ENCODE measurements at regions not wholly inside any gene's neighbourhood (a gene's known extent, or its start where the extent isn't known, plus 50 kb on each side); places are given as distances from the start of the nearest gene placed in this dataset.

DNA sequence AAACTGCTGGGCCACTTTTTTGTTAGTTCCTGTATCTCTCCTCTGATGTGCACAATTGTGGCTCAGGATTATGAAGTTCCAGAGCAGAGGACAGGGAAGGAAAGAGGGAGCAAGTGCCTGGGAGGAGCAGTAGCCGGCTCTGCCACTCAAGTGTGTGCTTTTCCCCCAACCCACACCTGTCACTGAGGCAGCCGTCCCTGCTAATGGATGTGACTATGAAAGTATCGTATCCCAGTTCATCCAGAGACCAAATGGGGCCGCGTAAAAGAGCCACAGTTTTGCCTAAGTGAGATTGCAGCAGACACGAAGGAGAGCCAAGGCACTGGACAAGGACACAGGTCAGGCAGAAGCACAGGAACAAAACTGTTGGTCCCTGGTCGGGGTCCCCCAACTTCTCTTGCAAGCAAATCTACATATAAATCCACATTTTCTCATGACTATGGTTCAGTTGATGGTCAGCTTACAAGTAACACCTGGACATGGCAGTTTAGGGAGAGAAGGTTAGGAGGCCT, 204.7 kb downstream of the RHOU start:
- H3K9me3 ChIP-seq = no peaks in the 10 kb centered on the region
- H3K27ac ChIP-seq = no peak overlapping the region
- no peaks in the 10 kb centered on the region for H3K36me3 ChIP-seq
- TF ChIP-seq, protein P1, sequence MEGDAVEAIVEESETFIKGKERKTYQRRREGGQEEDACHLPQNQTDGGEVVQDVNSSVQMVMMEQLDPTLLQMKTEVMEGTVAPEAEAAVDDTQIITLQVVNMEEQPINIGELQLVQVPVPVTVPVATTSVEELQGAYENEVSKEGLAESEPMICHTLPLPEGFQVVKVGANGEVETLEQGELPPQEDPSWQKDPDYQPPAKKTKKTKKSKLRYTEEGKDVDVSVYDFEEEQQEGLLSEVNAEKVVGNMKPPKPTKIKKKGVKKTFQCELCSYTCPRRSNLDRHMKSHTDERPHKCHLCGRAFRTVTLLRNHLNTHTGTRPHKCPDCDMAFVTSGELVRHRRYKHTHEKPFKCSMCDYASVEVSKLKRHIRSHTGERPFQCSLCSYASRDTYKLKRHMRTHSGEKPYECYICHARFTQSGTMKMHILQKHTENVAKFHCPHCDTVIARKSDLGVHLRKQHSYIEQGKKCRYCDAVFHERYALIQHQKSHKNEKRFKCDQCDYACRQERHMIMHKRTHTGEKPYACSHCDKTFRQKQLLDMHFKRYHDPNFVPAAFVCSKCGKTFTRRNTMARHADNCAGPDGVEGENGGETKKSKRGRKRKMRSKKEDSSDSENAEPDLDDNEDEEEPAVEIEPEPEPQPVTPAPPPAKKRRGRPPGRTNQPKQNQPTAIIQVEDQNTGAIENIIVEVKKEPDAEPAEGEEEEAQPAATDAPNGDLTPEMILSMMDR (IDR thresholded peaks at IDR 0.05) = no peak
- no peaks in the 10 kb centered on the region for H3K27me3 ChIP-seq
- no peak overlapping the region for H3K4me3 ChIP-seq
- peaks cover 0 to 25% of the 10 kb centered on the region in 2 donors for H3K4me1 ChIP-seq
- no peak for DNase-seq (ENCODE audit: low spot score)

DNA sequence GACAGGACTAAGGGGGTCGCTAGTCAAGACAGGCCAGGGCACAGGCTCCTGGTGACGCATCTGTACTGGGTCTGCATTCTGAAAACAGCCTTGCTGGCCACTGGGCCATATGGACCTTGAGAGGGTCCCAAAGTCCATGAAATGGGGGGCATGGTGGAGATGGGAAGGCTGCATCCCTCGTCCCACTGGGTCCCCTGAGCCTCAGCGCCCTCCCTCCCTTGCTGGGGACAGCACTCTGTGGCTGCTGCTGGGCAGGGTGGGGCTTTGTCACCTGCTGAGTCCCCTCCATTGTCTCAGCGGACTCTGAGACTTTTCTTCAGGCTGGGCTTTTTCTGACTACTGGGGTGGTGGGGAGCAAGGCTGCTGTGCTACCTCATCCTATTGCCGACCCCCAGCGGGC, 205.2 kb downstream of the RHOU start:
- Histone ChIP-seq H3K4me3 (no peak overlapping the region), H3K27ac (no peak overlapping the region), H3K4me1 (peaks cover 0 to 25% of the 10 kb centered on the region in 2 donors), H3K36me3 (no peaks in the 10 kb centered on the region), H3K9me3 (no peaks in the 10 kb centered on the region), H3K27me3 (no peaks in the 10 kb centered on the region)
- no peak for DNase-seq (ENCODE audit: low spot score)
- TF ChIP-seq, protein P1 (IDR thresholded peaks at IDR 0.05) = no peak

- H3K27ac ChIP-seq = no peak overlapping the region
These were observed 205.6 kb downstream of the RHOU start for GRCh38 chr1:228940926-228941325.

GRCh38 chr1:228941666-228942065, 206.4 kb downstream of the RHOU start:
- TF ChIP-seq, protein P1 (IDR thresholded peaks at IDR 0.05) = no peak
- Histone ChIP-seq H3K36me3 (no peaks in the 10 kb centered on the region), H3K27ac (no peak overlapping the region), H3K9me3 (no peaks in the 10 kb centered on the region), H3K4me1 (peaks cover 0 to 19% of the 10 kb centered on the region in 2 donors), H3K4me3 (no peak overlapping the region), H3K27me3 (no peaks in the 10 kb centered on the region)
- DNase-seq (ENCODE audit: low spot score) = no peak

More at GRCh38 chr1:228940926-228941325, 205.6 kb downstream of the RHOU start:
- DNase-seq (ENCODE audit: low spot score) = no peak
- H3K4me3 ChIP-seq = no peak overlapping the region
- H3K4me1 ChIP-seq = peaks cover 0 to 25% of the 10 kb centered on the region in 2 donors
- TF ChIP-seq, protein P1 (IDR thresholded peaks at IDR 0.05) = no peak
- no peaks in the 10 kb centered on the region for H3K36me3 ChIP-seq
- no peaks in the 10 kb centered on the region for H3K9me3 ChIP-seq
- H3K27me3 ChIP-seq = no peaks in the 10 kb centered on the region

GRCh38 chr1:228943436-228943835, 208.2 kb downstream of the RHOU start:
- Histone ChIP-seq H3K9me3 (no peaks in the 10 kb centered on the region), H3K36me3 (no peaks in the 10 kb centered on the region), H3K4me3 (no peak overlapping the region), H3K4me1 (peaks cover 0 to 7% of the 10 kb centered on the region in 2 donors), H3K27me3 (no peaks in the 10 kb centered on the region), H3K27ac (no peak overlapping the region)
- TF ChIP-seq, protein P1 (IDR thresholded peaks at IDR 0.05) = no peak
- peak; percentile 46 for DNase-seq (ENCODE audit: low spot score)

DNA sequence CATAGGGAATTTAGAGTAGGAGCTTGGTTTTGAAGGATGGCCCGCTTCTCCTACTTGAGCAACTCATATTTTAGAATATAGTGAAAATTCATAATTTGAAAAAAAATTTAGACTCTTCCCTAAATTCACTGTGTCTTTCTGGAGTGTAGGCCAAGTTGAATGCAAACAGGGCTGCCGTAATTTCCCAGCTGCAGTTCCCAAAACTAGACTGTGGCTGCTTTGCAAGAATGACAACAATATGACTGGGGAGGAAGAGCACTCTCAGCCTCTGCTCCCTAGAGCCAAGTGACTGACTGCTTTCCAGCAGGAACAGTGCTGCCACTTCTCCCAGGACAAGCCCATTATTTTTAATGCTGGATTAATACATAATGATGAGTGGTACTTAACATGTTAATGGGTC, 209.0 kb downstream of the RHOU start:
- TF ChIP-seq, protein P1 (IDR thresholded peaks at IDR 0.05) = no peak
- Histone ChIP-seq H3K4me3 (no peak overlapping the region), H3K27ac (no peak overlapping the region), H3K4me1 (no peaks in the 10 kb centered on the region), H3K9me3 (no peaks in the 10 kb centered on the region), H3K36me3 (no peaks in the 10 kb centered on the region), H3K27me3 (no peaks in the 10 kb centered on the region)
- peak; percentile 54 for DNase-seq (ENCODE audit: low spot score)
